ENCODE measurements at regions not wholly inside any gene's neighbourhood (a gene's known extent, or its start where the extent isn't known, plus 50 kb on each side); places are given as distances from the start of the nearest gene placed in this dataset.

- no peak overlapping the region for H3K27ac ChIP-seq
- no peaks in the 10 kb centered on the region for H3K9me2 ChIP-seq (ENCODE audit: insufficient read depth)
- no TSS peak for BruUV-seq (replicated peaks)
- intact Hi-C loops (cut with micrococcal nuclease; ENCODE audit: unreplicated experiment), result no loop called here
- H3K9me3 ChIP-seq (ENCODE audit: insufficient read depth, low read depth), result no peaks in the 10 kb centered on the region
- ChIA-PET POLR2A (ENCODE audit: unreplicated experiment) (no interaction called here), CTCF (no interaction called here)
- no peaks in the 10 kb centered on the region for H3K27me3 ChIP-seq (ENCODE audit: insufficient read depth, low read depth)
- H3K4me1 ChIP-seq (replicated peaks; ENCODE audit: insufficient read depth), result no peaks in the 10 kb centered on the region
- no peak overlapping the region for H3K4me2 ChIP-seq
- no peaks in the 10 kb centered on the region for H3K79me2 ChIP-seq (ENCODE audit: low read depth)
- H4K20me1 ChIP-seq (ENCODE audit: insufficient read depth), result no peaks in the 10 kb centered on the region
- no peak overlapping the region for H3K4me3 ChIP-seq
- DNase-seq, result no peak
- no peaks in the 10 kb centered on the region for H3F3A ChIP-seq (ENCODE audit: insufficient read depth, low read depth)
- TF ChIP-seq EZH2 (IDR thresholded peaks at IDR 0.05; ENCODE audit: low read depth), result no peak
- no peak for TF ChIP-seq CTCF (conservative IDR thresholded peaks at IDR 0.05)
- H2AFZ ChIP-seq, result no peak overlapping the region
- H3K36me3 ChIP-seq (ENCODE audit: low read depth), result no peaks in the 10 kb centered on the region
Measured at GRCh38 chr12:77522247-77522646, 308.4 kb upstream of the NAV3 start.

- ChIA-PET POLR2A (ENCODE audit: unreplicated experiment) (no interaction called here), CTCF (no interaction called here)
- no peaks in the 10 kb centered on the region for H3K36me3 ChIP-seq (ENCODE audit: low read depth)
- intact Hi-C loops (cut with micrococcal nuclease; ENCODE audit: unreplicated experiment), result no loop called here
- no peaks in the 10 kb centered on the region for H3K27me3 ChIP-seq (ENCODE audit: insufficient read depth, low read depth)
- no TSS peak for BruUV-seq (replicated peaks)
- no peaks in the 10 kb centered on the region for H3K79me2 ChIP-seq (ENCODE audit: low read depth)
- no peaks in the 10 kb centered on the region for H3K9me2 ChIP-seq (ENCODE audit: insufficient read depth)
- no peak overlapping the region for H3K4me3 ChIP-seq
- no peaks in the 10 kb centered on the region for H3K4me1 ChIP-seq (replicated peaks; ENCODE audit: insufficient read depth)
- no peaks in the 10 kb centered on the region for H3F3A ChIP-seq (ENCODE audit: insufficient read depth, low read depth)
- H3K9me3 ChIP-seq (ENCODE audit: insufficient read depth, low read depth), result no peaks in the 10 kb centered on the region
- TF ChIP-seq CTCF (conservative IDR thresholded peaks at IDR 0.05) (no peak), EZH2 (IDR thresholded peaks at IDR 0.05; ENCODE audit: low read depth) (no peak)
- no peak overlapping the region for H3K27ac ChIP-seq
- no peak overlapping the region for H2AFZ ChIP-seq
- H4K20me1 ChIP-seq (ENCODE audit: insufficient read depth), result no peaks in the 10 kb centered on the region
- H3K4me2 ChIP-seq, result no peak overlapping the region
- DNase-seq, result no peak
Measured at GRCh38 chr12:77521508-77522115, 309.1 kb upstream of the NAV3 start.

- Histone ChIP-seq H3K9me2 (ENCODE audit: insufficient read depth) (no peaks in the 10 kb centered on the region), H3K27ac (no peak overlapping the region), H3F3A (ENCODE audit: insufficient read depth, low read depth) (no peaks in the 10 kb centered on the region), H3K4me3 (no peak overlapping the region), H3K36me3 (ENCODE audit: low read depth) (no peaks in the 10 kb centered on the region), H4K20me1 (ENCODE audit: insufficient read depth) (no peaks in the 10 kb centered on the region), H3K79me2 (ENCODE audit: low read depth) (no peaks in the 10 kb centered on the region), H3K4me1 (replicated peaks; ENCODE audit: insufficient read depth) (no peaks in the 10 kb centered on the region), H2AFZ (no peak overlapping the region), H3K4me2 (no peak overlapping the region), H3K27me3 (ENCODE audit: insufficient read depth, low read depth) (no peaks in the 10 kb centered on the region), H3K9me3 (ENCODE audit: insufficient read depth, low read depth) (no peaks in the 10 kb centered on the region)
- POLR2A ChIA-PET (ENCODE audit: unreplicated experiment), result no interaction called here
- no peak for DNase-seq
- intact Hi-C loops (cut with micrococcal nuclease; ENCODE audit: unreplicated experiment), result no loop called here
- no peak for TF ChIP-seq CTCF (conservative IDR thresholded peaks at IDR 0.05)
- no peak for TF ChIP-seq EZH2 (IDR thresholded peaks at IDR 0.05; ENCODE audit: low read depth)
- CTCF ChIA-PET, result no interaction called here
- BruUV-seq (replicated peaks), result no TSS peak
Measured at GRCh38 chr12:77514511-77514910, 316.2 kb upstream of the NAV3 start.
